MM.1S (cell line): ENCODE measurements at regions not wholly inside any gene's neighbourhood (a gene's known extent, or its start where the extent isn't known, plus 50 kb on each side); places are given as distances from the start of the nearest gene placed in this dataset.

ENCODE experiments used
- DNase-seq: peaks from one replicate; pipeline ENCODE4 v3.0.0-alpha.2; 2015
- H2AFZ ChIP-seq: fragments of 300-600 bp; sonication (generic); 2 replicates; pipeline ENCODE4 v1.6.0; 2016; ENCODE audit warnings: antibody characterized with exemption, low read length
- H3F3A ChIP-seq: fragments of 300-600 bp; sonication (generic); 2 replicates; pipeline ENCODE4 v1.6.1; 2016; ENCODE audit warnings: mild to moderate bottlenecking, antibody characterized with exemption, low read length, moderate library complexity, mixed read lengths; ENCODE audit not compliant: insufficient read depth
- H3K27ac ChIP-seq: fragments of 300-600 bp; sonication (generic); 2 replicates; pipeline ENCODE4 v1.5.1; 2016; ENCODE audit warnings: mild to moderate bottlenecking, low read length
- H3K27me3 ChIP-seq: fragments of 300-600 bp; sonication (generic); replicated peaks from 2 replicates; pipeline ENCODE4 v1.6.0; 2016; ENCODE audit warnings: low read length; ENCODE audit not compliant: insufficient read depth
- H3K36me3 ChIP-seq: fragments of 300-600 bp; sonication (generic); replicated peaks from 2 replicates; pipeline ENCODE4 v1.6.1; 2016; ENCODE audit warnings: mild to moderate bottlenecking, low read length, mixed read lengths; ENCODE audit not compliant: insufficient read depth
- H3K4me1 ChIP-seq: fragments of 300-600 bp; sonication (generic); 2 replicates; pipeline ENCODE4 v1.6.1; 2016; ENCODE audit warnings: low read length, mixed read lengths
- H3K4me2 ChIP-seq: fragments of 300-600 bp; sonication (generic); 2 replicates; pipeline ENCODE4 v1.6.0; 2016; ENCODE audit warnings: low read depth, low read length
- H3K4me3 ChIP-seq: fragments of 300-600 bp; sonication (generic); 2 replicates; pipeline ENCODE4 v1.5.1; 2016; ENCODE audit warnings: low read length, mixed read lengths
- H3K79me2 ChIP-seq: fragments of 300-600 bp; sonication (generic); 2 replicates; pipeline ENCODE4 v1.6.1; 2016; ENCODE audit warnings: mixed run types, low read length, mixed read lengths
- H3K9ac ChIP-seq: fragments of 300-600 bp; sonication (generic); 2 replicates; pipeline ENCODE4 v1.6.1; 2016; ENCODE audit warnings: low read length, mixed read lengths
- H3K9me2 ChIP-seq: fragments of 300-600 bp; sonication (generic); replicated peaks from 2 replicates; pipeline ENCODE4 v1.6.1; 2016; ENCODE audit warnings: mild to moderate bottlenecking, low read length, mixed read lengths; ENCODE audit not compliant: insufficient read depth
- H3K9me3 ChIP-seq: fragments of 300-600 bp; sonication (generic); replicated peaks from 2 replicates; pipeline ENCODE4 v1.6.1; 2016; ENCODE audit warnings: mild to moderate bottlenecking, low read length, mixed read lengths; ENCODE audit not compliant: insufficient read depth
- H4K20me1 ChIP-seq: fragments of 300-600 bp; sonication (generic); 2 replicates; pipeline ENCODE4 v1.6.1; 2016; ENCODE audit warnings: mild to moderate bottlenecking, low read length, moderate library complexity, mixed read lengths; ENCODE audit not compliant: insufficient read depth
- CTCF ChIP-seq: fragments of 300-600 bp; sonication (generic); IDR thresholded peaks from 2 replicates; pipeline ENCODE4 v1.5.1; 2016; ENCODE audit warnings: antibody characterized with exemption, low read length, mixed read lengths
- EZH2 ChIP-seq: fragments of 300-600 bp; sonication (generic); optimal IDR thresholded peaks from 2 replicates; pipeline ENCODE3; 2017; ENCODE audit warnings: low read depth, mild to moderate bottlenecking, antibody characterized with exemption, low read length, mixed read lengths
- EZH2phosphoT487 ChIP-seq: fragments of 300-600 bp; sonication (generic); IDR thresholded peaks from 2 replicates; pipeline ENCODE4 v1.6.1; 2018; ENCODE audit warnings: antibody characterized with exemption, low read length

GRCh38 chr7:120131096-120131839 lies 141.7 kb upstream of the KCND2 start:
- Histone ChIP-seq H3K36me3 (no peaks in the 10 kb centered on the region), H3F3A (no peaks in the 10 kb centered on the region), H3K9ac (no peak overlapping the region), H3K4me1 (no peaks in the 10 kb centered on the region), H3K4me3 (no peak overlapping the region), H3K27me3 (no peaks in the 10 kb centered on the region), H3K27ac (no peak overlapping the region), H2AFZ (no peak overlapping the region), H3K4me2 (no peak overlapping the region), H3K9me3 (no peaks in the 10 kb centered on the region), H3K9me2 (no peaks in the 10 kb centered on the region), H4K20me1 (no peaks in the 10 kb centered on the region), H3K79me2 (no peaks in the 10 kb centered on the region)
- TF ChIP-seq EZH2 = no peak
- no peak for TF ChIP-seq CTCF
- no peak for TF ChIP-seq EZH2phosphoT487
- no peak for DNase-seq

- no peaks in the 10 kb centered on the region for H3F3A ChIP-seq
- TF ChIP-seq CTCF = no peak
- no peak for TF ChIP-seq EZH2
- no peak for TF ChIP-seq EZH2phosphoT487
- H2AFZ ChIP-seq = no peak overlapping the region
- no peak overlapping the region for H3K27ac ChIP-seq
- no peaks in the 10 kb centered on the region for H3K9me2 ChIP-seq
- H3K79me2 ChIP-seq = no peaks in the 10 kb centered on the region
- DNase-seq = no peak
- H3K36me3 ChIP-seq = no peaks in the 10 kb centered on the region
- H3K4me1 ChIP-seq = no peaks in the 10 kb centered on the region
- H4K20me1 ChIP-seq = no peaks in the 10 kb centered on the region
- no peaks in the 10 kb centered on the region for H3K9me3 ChIP-seq
- H3K4me3 ChIP-seq = no peak overlapping the region
- no peak overlapping the region for H3K9ac ChIP-seq
- H3K27me3 ChIP-seq = no peaks in the 10 kb centered on the region
- no peak overlapping the region for H3K4me2 ChIP-seq
Measured at GRCh38 chr7:120138497-120138896, 134.5 kb upstream of the KCND2 start.

GRCh38 chr7:120156476-120156875 lies 116.5 kb upstream of the KCND2 start:
- no peak overlapping the region for H3K27ac ChIP-seq
- H3K4me3 ChIP-seq = no peak overlapping the region
- no peaks in the 10 kb centered on the region for H4K20me1 ChIP-seq
- no peaks in the 10 kb centered on the region for H3F3A ChIP-seq
- no peak overlapping the region for H3K9ac ChIP-seq
- no peak for TF ChIP-seq EZH2phosphoT487
- TF ChIP-seq CTCF = no peak
- no peak for TF ChIP-seq EZH2
- no peaks in the 10 kb centered on the region for H3K27me3 ChIP-seq
- H3K79me2 ChIP-seq = no peaks in the 10 kb centered on the region
- no peaks in the 10 kb centered on the region for H3K36me3 ChIP-seq
- no peaks in the 10 kb centered on the region for H3K9me3 ChIP-seq
- H2AFZ ChIP-seq = no peak overlapping the region
- no peak for DNase-seq
- H3K9me2 ChIP-seq = no peaks in the 10 kb centered on the region
- H3K4me2 ChIP-seq = no peak overlapping the region
- no peaks in the 10 kb centered on the region for H3K4me1 ChIP-seq
